K562 (cell line): ENCODE measurements at regions not wholly inside any gene's neighbourhood (a gene's known extent, or its start where the extent isn't known, plus 50 kb on each side); places are given as distances from the start of the nearest gene placed in this dataset.

ENCODE experiments used
- ATAC-seq: fragments of 200-7000 bp; cut with Tn5 transposase; 3 replicates; pipeline ENCODE4 v1.9.1; 2020; ENCODE audit warnings: moderate library complexity
- BruUV-seq: library from RNA; stranded (reverse); fragments of 400-500 nt; replicated peaks from 2 replicates; lab custom pipeline; 2021; lab: Mats Ljungman, UMichigan
- CTCF ChIA-PET: fragments of 300-600 bp; formaldehyde crosslinking; extraction: SDS; loops from one replicate; lab custom pipeline; 2021; ENCODE audit warnings: low intra/inter-chr PET ratio; lab: Yijun Ruan, JAX
- POLR2A ChIA-PET: fragments of 300-600, 350-650 bp; sonication (Branson Sonifier 250); formaldehyde crosslinking; extraction: SDS; loops from one replicate; lab custom pipeline; 2021; ENCODE audit warnings: antibody characterized with exemption, inconsistent platforms; lab: Yijun Ruan, JAX
- DNase-seq, 4 experiments: peaks; one replicate each; pipeline versions ENCODE4 v3.0.0 to v3.0.0-alpha.2; 2011 to 2018; ENCODE audit warnings: low spot score in 3 of 4, mixed read lengths in 3 of 4; ENCODE audit errors: extremely low read depth in 1 of 4
- FAIRE-seq: peaks from 2 replicates; lab custom pipeline; 2011; peaks lifted over from hg19 to GRCh38; lab: Jason Lieb, UNC
- H2AFZ ChIP-seq: 2 replicates; pipeline ENCODE4 v1.6.0; 2011; ENCODE audit warnings: low read depth, low read length, control low read depth, inconsistent platforms
- H3K27ac ChIP-seq: fragments of 200-600 bp; 3 replicates; pipeline ENCODE4 v1.8.0; 2011; ENCODE audit warnings: low read depth, mild to moderate bottlenecking, control low read depth, inconsistent platforms, low read length, moderate library complexity, mixed read lengths; ENCODE audit errors: extremely low read depth
- H3K27me3 ChIP-seq, 2 experiments: fragments of 300-600 bp in 1 of 2; 2 replicates in 1 of 2; 3 replicates in 1 of 2; pipeline versions ENCODE4 v1.6.0 to v1.8.0; 2011; ENCODE audit warnings: inconsistent platforms in 2 of 2, low read length in 2 of 2, mild to moderate bottlenecking in 1 of 2, mixed read lengths in 1 of 2, moderate library complexity in 1 of 2; ENCODE audit not compliant: control insufficient read depth in 2 of 2, insufficient read depth in 2 of 2
- H3K36me3 ChIP-seq: fragments of 300-600 bp; 3 replicates; pipeline ENCODE4 v1.8.0; 2011; ENCODE audit warnings: mild to moderate bottlenecking, low read length, inconsistent platforms; ENCODE audit not compliant: control insufficient read depth, insufficient read depth
- H3K4me1 ChIP-seq, 2 experiments: fragments of 200-600 bp in 1 of 2; replicated peaks in 1 of 2; 2 replicates in 1 of 2; 3 replicates in 1 of 2; pipeline versions ENCODE4 v1.5.1 to v1.8.0; 2011; ENCODE audit warnings: inconsistent platforms in 2 of 2, low read length in 2 of 2, mild to moderate bottlenecking in 1 of 2, mixed read lengths in 1 of 2, moderate library complexity in 1 of 2; ENCODE audit not compliant: control insufficient read depth in 2 of 2, insufficient read depth in 2 of 2
- H3K4me2 ChIP-seq: 2 replicates; pipeline ENCODE4 v1.6.1; 2011; ENCODE audit warnings: low read length, control low read depth, inconsistent platforms, mixed read lengths; ENCODE audit not compliant: insufficient read depth
- H3K4me3 ChIP-seq: fragments of 200-600 bp; sonication (generic), shearing (Covaris generic); 2 replicates; pipeline ENCODE4 v1.5.1; 2016; ENCODE audit warnings: control low read depth, inconsistent platforms
- H3K79me2 ChIP-seq: fragments of 200-600 bp; 3 replicates; pipeline ENCODE4 v1.8.0; 2011; ENCODE audit warnings: low read length, inconsistent platforms; ENCODE audit not compliant: control insufficient read depth, insufficient read depth
- H3K9ac ChIP-seq, 2 experiments: 2 replicates each; pipeline versions ENCODE4 v1.6.0 to v1.6.1; 2011; ENCODE audit warnings: low read depth in 2 of 2, low read length in 2 of 2, control low read depth in 1 of 2, inconsistent platforms in 1 of 2, mild to moderate bottlenecking in 1 of 2, mixed read lengths in 1 of 2; ENCODE audit not compliant: insufficient read depth in 1 of 2
- H3K9me1 ChIP-seq: one replicate; pipeline ENCODE4 v1.6.0; 2011; ENCODE audit warnings: inconsistent platforms, mild to moderate bottlenecking, low read length, moderate library complexity; ENCODE audit not compliant: control insufficient read depth, insufficient read depth
- H3K9me3 ChIP-seq: replicated peaks from 2 replicates; pipeline ENCODE4 v1.5.1; 2011; ENCODE audit warnings: low read depth, low read length, inconsistent platforms; ENCODE audit not compliant: control insufficient read depth, insufficient read depth
- H4K20me1 ChIP-seq: replicated peaks from 2 replicates; pipeline ENCODE4 v1.6.1; 2011; ENCODE audit warnings: low read length, inconsistent platforms, mixed read lengths; ENCODE audit not compliant: control insufficient read depth, insufficient read depth
- ATF2 ChIP-seq: sonication (generic); formaldehyde crosslinking; IDR thresholded peaks from 2 replicates; pipeline ENCODE4 v1.8.1; 2022; ENCODE audit warnings: missing genetic modification reagents
- DDX20 ChIP-seq: fragments of 450-650 bp; IDR thresholded peaks from 2 replicates; pipeline ENCODE4 v1.6.1; 2016; ENCODE audit warnings: missing genetic modification characterization, low read depth, mild to moderate bottlenecking, missing compliant biosample characterization, moderate library complexity
- FOXK2 ChIP-seq, 2 experiments: fragments of 450-650 bp; IDR thresholded peaks in 1 of 2; conservative IDR thresholded peaks in 1 of 2; 2 replicates each; pipeline ENCODE4 v1.6.1; 2016; ENCODE audit warnings: low read depth in 2 of 2, mild to moderate bottlenecking in 1 of 2
- NKRF ChIP-seq: fragments of 450-650 bp; IDR thresholded peaks from 2 replicates; pipeline ENCODE4 v1.6.1; 2016; ENCODE audit warnings: borderline replicate concordance
- PPARD ChIP-seq: fragments of 250-450 bp; sonication (Bioruptor Pico); IDR thresholded peaks from 2 replicates; pipeline ENCODE4 v1.8.0; 2022; ENCODE audit warnings: inconsistent platforms, mild to moderate bottlenecking, moderate library complexity
- SRSF7 ChIP-seq: fragments of 200-400 bp; formaldehyde crosslinking; optimal IDR thresholded peaks from 2 replicates; pipeline ENCODE3; 2017; ENCODE audit warnings: mild to moderate bottlenecking, low read depth, low read length
- ZKSCAN1 ChIP-seq: fragments of 150-350 bp; IDR thresholded peaks from 2 replicates; pipeline ENCODE4 v1.6.1; 2016; ENCODE audit warnings: low read depth, low read length
- ZKSCAN8 ChIP-seq: fragments of 200-800 bp; sonication (Bioruptor generic); IDR thresholded peaks from 2 replicates; pipeline ENCODE4 v1.6.1; 2016; ENCODE audit warnings: missing genetic modification characterization, missing compliant biosample characterization
- WGBS: fragments of 100-300 bp; shearing (Covaris generic); methylation state at CpG from one replicate; pipeline ENCODE4 v1.1.6; 2016; ENCODE audit warnings: low coverage, mixed read lengths; ENCODE audit not compliant: insufficient coverage; ENCODE audit errors: missing lambda C conversion rate; 5-methylcytosine and 5-hydroxymethylcytosine counted together
- in situ Hi-C: fragments of 300-500 bp; cut with MboI; formaldehyde crosslinking; loops from 4 replicates; pipeline ENCODE4 v1.15.0; 2018; ENCODE audit warnings: inconsistent platforms, mixed read lengths
- intact Hi-C: fragments of 100-400 bp; cut with micrococcal nuclease; formaldehyde crosslinking; loops from 2 replicates; pipeline ENCODE4 v1.14.2; 2022
- TF ChIP-seq, protein P1 (sequence below): sonication (generic); formaldehyde crosslinking; IDR thresholded peaks from 2 replicates; pipeline ENCODE4 v1.8.1; 2023; ENCODE audit warnings: mild to moderate bottlenecking, missing genetic modification reagents
- TF ChIP-seq, protein P2 (sequence below): fragments of 450-650 bp; formaldehyde crosslinking; IDR thresholded peaks from 2 replicates; pipeline ENCODE4 v1.4.0; 2020; ENCODE audit warnings: mild to moderate bottlenecking

- in situ Hi-C loops, result no loop called here
- no TSS peak for BruUV-seq
- WGBS, result 34% methylated on average over 2 of the region's 2 CpGs
- TF ChIP-seq SRSF7 (no peak), ZKSCAN1 (no peak), ZKSCAN8 (CRISPR knock-in tag) (no peak), PPARD (CRISPR knock-in tag) (no peak)
- TF ChIP-seq, all 486 proteins: peak for 0
- H3K4me3 ChIP-seq, result no peak overlapping the region
- ChIA-PET POLR2A (interaction anchor here (0.7 kb wide), 1 partner anchor 83 kb away, joined by 3 read pairs; no protein-coding TSS in a partner anchor), CTCF (no interaction called here)
- H3K27ac ChIP-seq, result no peak overlapping the region
- no peaks in the 10 kb centered on the region for H3K36me3 ChIP-seq
- no peaks in the 10 kb centered on the region for H3K9me1 ChIP-seq
- no peak overlapping the region for H3K4me2 ChIP-seq
- DNase-seq (no peak), ATAC-seq (no peak), FAIRE-seq (no peak)
- no peaks in the 10 kb centered on the region for H4K20me1 ChIP-seq
- H3K79me2 ChIP-seq, result no peaks in the 10 kb centered on the region
- H3K4me1 ChIP-seq, result no peaks in the 10 kb centered on the region
- no peaks in the 10 kb centered on the region for H3K9me3 ChIP-seq
- H3K27me3 ChIP-seq, result no peaks in the 10 kb centered on the region
- intact Hi-C loops, result no loop called here
- no peak overlapping the region for H3K9ac ChIP-seq
- no peak overlapping the region for H2AFZ ChIP-seq
Measured at GRCh38 chr6:112984899-112985298, 637.8 kb downstream of the RFPL4B start.

DNA sequence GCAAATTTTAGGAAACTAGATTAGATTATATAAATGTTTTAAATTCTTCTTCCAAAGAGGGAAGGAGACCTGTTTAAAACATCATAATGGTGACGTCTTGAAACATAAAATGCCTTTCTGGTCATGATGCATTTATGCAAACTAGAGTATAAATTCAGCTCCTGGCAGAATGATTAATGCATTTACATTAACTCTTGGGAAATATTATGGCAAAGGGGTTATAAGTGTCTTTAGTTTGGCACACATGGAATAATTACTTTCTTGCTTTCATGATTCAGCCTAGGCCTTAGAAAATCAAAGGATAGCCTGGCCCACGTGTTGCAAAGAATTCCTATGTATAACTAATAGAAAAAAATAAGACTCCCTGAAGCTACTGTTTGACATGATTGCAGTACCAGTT lies 639.2 kb downstream of the RFPL4B start:
- H3K27ac ChIP-seq, result no peak overlapping the region
- H3K79me2 ChIP-seq, result no peaks in the 10 kb centered on the region
- no peaks in the 10 kb centered on the region for H3K4me1 ChIP-seq
- no peaks in the 10 kb centered on the region for H3K9me1 ChIP-seq
- WGBS, result 30% methylated on average over 2 of the region's 2 CpGs
- no peak overlapping the region for H3K9ac ChIP-seq
- no peak for ATAC-seq
- no TSS peak for BruUV-seq
- no peaks in the 10 kb centered on the region for H3K36me3 ChIP-seq
- H2AFZ ChIP-seq, result no peak overlapping the region
- in situ Hi-C loops, result no loop called here
- ChIA-PET POLR2A (no interaction called here), CTCF (no interaction called here)
- no peak overlapping the region for H3K4me3 ChIP-seq
- no peaks in the 10 kb centered on the region for H4K20me1 ChIP-seq
- no peaks in the 10 kb centered on the region for H3K27me3 ChIP-seq
- no peaks in the 10 kb centered on the region for H3K9me3 ChIP-seq
- FAIRE-seq, result no peak
- intact Hi-C loops, result no loop called here
- no peak for DNase-seq
- no peak overlapping the region for H3K4me2 ChIP-seq
- TF ChIP-seq ATF2, result no peak
- TF ChIP-seq NKRF, result no peak
- TF ChIP-seq, protein P1, sequence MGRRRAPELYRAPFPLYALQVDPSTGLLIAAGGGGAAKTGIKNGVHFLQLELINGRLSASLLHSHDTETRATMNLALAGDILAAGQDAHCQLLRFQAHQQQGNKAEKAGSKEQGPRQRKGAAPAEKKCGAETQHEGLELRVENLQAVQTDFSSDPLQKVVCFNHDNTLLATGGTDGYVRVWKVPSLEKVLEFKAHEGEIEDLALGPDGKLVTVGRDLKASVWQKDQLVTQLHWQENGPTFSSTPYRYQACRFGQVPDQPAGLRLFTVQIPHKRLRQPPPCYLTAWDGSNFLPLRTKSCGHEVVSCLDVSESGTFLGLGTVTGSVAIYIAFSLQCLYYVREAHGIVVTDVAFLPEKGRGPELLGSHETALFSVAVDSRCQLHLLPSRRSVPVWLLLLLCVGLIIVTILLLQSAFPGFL (CRISPR knock-in tag), result no peak
- no peak for TF ChIP-seq FOXK2 (conservative IDR thresholded peaks at IDR 0.05 in 1 of 2, IDR thresholded peaks at IDR 0.05 in 1 of 2; ENCODE audit: low read depth in 2 of 2)
- no peak for TF ChIP-seq DDX20 (tag)
- TF ChIP-seq, protein P2, sequence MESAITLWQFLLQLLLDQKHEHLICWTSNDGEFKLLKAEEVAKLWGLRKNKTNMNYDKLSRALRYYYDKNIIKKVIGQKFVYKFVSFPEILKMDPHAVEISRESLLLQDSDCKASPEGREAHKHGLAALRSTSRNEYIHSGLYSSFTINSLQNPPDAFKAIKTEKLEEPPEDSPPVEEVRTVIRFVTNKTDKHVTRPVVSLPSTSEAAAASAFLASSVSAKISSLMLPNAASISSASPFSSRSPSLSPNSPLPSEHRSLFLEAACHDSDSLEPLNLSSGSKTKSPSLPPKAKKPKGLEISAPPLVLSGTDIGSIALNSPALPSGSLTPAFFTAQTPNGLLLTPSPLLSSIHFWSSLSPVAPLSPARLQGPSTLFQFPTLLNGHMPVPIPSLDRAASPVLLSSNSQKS (CRISPR knock-in tag), result no peak
